ENCODE measurements at regions not wholly inside any gene's neighbourhood (a gene's known extent, or its start where the extent isn't known, plus 50 kb on each side); places are given as distances from the start of the nearest gene placed in this dataset.

DNA sequence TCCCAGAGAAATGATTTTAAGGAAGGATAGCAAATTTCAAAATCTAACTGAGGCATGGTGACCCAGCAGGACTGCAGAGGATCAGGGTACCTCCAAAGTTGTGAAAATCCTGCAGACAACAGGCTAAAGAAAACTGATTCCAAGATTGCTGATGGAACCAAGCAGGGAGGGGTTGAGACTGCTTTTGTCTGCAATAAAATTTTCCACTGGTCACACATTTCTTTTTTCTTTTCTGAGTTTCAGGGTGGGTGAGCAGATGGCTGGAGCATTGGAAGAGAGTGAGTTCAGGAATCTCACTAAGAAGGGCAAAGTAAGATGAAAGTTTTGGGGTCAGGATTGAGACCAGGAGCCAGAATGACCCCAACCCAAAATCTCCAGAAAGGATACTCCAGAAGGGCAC is 321.0 kb downstream of the TNS1 start:
- TF ChIP-seq, protein P1, sequence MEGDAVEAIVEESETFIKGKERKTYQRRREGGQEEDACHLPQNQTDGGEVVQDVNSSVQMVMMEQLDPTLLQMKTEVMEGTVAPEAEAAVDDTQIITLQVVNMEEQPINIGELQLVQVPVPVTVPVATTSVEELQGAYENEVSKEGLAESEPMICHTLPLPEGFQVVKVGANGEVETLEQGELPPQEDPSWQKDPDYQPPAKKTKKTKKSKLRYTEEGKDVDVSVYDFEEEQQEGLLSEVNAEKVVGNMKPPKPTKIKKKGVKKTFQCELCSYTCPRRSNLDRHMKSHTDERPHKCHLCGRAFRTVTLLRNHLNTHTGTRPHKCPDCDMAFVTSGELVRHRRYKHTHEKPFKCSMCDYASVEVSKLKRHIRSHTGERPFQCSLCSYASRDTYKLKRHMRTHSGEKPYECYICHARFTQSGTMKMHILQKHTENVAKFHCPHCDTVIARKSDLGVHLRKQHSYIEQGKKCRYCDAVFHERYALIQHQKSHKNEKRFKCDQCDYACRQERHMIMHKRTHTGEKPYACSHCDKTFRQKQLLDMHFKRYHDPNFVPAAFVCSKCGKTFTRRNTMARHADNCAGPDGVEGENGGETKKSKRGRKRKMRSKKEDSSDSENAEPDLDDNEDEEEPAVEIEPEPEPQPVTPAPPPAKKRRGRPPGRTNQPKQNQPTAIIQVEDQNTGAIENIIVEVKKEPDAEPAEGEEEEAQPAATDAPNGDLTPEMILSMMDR (IDR thresholded peaks at IDR 0.05; ENCODE audit: poor library complexity) = no peak
- TF ChIP-seq EZH2 (IDR thresholded peaks at IDR 0.05; ENCODE audit: borderline replicate concordance) = no peak
